Activated naive CD4-positive, alpha-beta T cell treated with anti-CD3 and anti-CD28 coated beads, Interleukin-2, amount 50 U/mL, for 24 hours (primary cell): ENCODE measurements at regions not wholly inside any gene's neighbourhood (a gene's known extent, or its start where the extent isn't known, plus 50 kb on each side); places are given as distances from the start of the nearest gene placed in this dataset.

Source experiments
- H3K27ac Mint-ChIP-seq: one replicate; pipeline ENCODE4 v1.8.0; 2021; ENCODE audit warnings: mild to moderate bottlenecking, mixed read lengths
- H3K27me3 Mint-ChIP-seq: one replicate; pipeline ENCODE4 v1.8.0; 2021; ENCODE audit warnings: mixed read lengths
- H3K36me3 Mint-ChIP-seq: one replicate; pipeline ENCODE4 v1.8.0; 2021; ENCODE audit warnings: mixed read lengths
- H3K4me1 Mint-ChIP-seq: one replicate; pipeline ENCODE4 v1.8.0; 2021; ENCODE audit warnings: mixed read lengths
- H3K4me3 Mint-ChIP-seq: one replicate; pipeline ENCODE4 v1.8.0; 2021; ENCODE audit warnings: mild to moderate bottlenecking, mixed read lengths
- H3K9me3 Mint-ChIP-seq: one replicate; pipeline ENCODE4 v1.8.0; 2021; ENCODE audit warnings: mixed read lengths

DNA sequence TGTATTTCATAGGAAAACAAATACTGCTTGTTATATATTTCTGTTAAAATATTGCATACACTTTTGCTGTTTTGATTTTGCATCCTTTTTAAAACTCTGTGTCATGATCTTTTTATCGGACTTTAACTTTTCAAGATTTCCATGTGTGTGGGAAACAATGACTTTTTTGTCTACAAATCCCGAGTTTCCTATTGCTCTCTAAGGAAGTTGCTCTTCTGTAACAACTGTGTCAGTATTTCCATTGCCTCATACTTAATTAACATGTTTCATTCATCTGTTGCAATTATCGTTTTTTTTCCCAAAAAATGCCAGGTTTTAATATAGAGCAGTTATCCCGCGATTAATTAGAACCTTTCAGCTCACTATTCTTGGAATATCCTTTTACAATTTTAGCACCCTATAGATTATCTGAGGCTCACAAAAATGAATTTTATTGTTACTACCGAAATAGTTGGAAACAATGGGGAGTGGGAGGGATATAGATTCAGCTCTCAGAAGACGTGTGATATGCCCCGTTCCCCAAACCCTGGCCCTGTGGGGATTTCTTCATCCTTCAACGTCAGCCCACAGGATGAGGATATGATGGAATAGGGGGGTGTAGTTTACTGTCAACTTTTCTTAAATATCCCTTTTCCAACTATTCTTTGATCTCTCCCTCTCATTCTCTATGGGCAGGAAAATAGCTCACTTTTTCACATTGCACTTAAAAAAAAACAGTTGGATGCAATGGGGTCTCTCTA, 297.6 kb upstream of the IGFBP3 start:
- peaks cover 2% of the 10 kb centered on the region for H3K27me3 Mint-ChIP-seq
- no peaks in the 10 kb centered on the region for H3K4me1 Mint-ChIP-seq
- H3K4me3 Mint-ChIP-seq, result no peak overlapping the region
- H3K9me3 Mint-ChIP-seq, result no peaks in the 10 kb centered on the region
- H3K36me3 Mint-ChIP-seq, result no peaks in the 10 kb centered on the region
- no peak overlapping the region for H3K27ac Mint-ChIP-seq

DNA sequence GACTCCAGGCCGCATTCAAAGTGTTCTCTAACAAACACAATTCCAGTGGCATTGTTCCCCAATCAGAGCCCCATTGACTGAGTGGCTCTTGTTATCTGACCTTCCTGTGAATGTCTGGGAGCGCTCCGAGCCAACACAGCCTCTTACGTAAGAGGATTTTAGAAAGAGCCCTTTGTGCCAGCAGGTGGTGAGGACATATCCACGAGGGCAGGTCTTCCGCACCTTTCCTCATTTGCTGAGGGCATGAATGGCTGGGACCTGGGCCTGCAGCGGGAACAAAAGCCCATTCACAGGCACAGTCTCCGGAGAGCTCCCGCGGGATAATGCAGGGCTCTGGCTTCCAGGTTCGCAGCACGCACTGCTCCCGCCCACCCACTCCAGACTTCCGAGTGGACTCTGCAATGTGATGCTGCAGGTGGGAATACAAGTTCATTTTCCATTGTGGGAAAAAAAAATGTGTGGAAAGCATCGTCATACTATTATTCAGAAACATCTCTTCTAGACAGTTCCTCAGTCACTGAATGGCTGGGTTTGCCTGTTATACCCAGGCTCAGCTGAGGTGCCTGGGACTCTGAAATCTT, 295.0 kb upstream of the IGFBP3 start:
- H3K27ac Mint-ChIP-seq, result no peak overlapping the region
- H3K4me3 Mint-ChIP-seq, result no peak overlapping the region
- peaks cover 2% of the 10 kb centered on the region for H3K27me3 Mint-ChIP-seq
- H3K36me3 Mint-ChIP-seq, result no peaks in the 10 kb centered on the region
- no peaks in the 10 kb centered on the region for H3K4me1 Mint-ChIP-seq
- H3K9me3 Mint-ChIP-seq, result no peaks in the 10 kb centered on the region

DNA sequence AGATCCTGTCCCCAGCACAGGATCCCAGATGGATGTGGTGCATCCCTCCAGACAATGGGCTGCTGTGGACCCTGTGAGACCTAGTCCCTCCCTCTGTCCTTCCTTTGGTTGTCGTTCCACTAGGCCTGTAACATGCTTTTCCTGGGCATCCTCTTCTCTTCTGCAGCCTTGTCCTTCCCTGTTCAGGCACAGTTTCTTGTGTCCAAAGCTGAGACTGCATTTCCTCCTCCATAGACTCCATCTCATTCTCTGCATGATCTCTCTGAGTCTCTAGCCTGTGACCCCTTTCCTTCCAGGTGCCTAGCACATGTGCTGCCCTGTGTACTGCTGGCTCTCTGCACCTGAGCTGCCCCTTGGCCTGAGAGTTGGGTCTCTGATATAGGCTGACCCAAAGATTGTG, 293.5 kb upstream of the IGFBP3 start:
- no peaks in the 10 kb centered on the region for H3K36me3 Mint-ChIP-seq
- H3K4me3 Mint-ChIP-seq, result no peak overlapping the region
- no peaks in the 10 kb centered on the region for H3K27me3 Mint-ChIP-seq
- H3K27ac Mint-ChIP-seq, result no peak overlapping the region
- no peaks in the 10 kb centered on the region for H3K4me1 Mint-ChIP-seq
- no peaks in the 10 kb centered on the region for H3K9me3 Mint-ChIP-seq

DNA sequence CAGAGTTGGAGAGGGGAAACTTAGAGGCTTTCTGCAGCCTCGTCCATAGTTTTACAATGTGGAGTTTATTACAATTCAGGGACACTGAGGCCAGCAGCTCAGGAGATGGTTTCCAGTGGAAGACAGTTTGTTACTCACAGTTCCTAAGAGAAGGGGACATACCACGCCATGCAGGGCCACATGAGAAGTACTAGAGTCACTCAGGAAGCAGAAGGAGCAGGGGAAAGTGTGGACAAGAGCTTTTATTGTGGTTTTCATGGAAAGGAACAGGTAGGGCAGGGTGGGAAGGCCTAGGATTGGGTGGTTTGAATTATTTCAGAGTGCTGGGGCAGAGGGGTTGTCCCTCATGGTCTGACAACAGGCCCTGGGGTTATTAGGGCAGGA, 292.1 kb upstream of the IGFBP3 start:
- Mint-ChIP-seq H3K27ac (no peak overlapping the region), H3K9me3 (no peaks in the 10 kb centered on the region), H3K27me3 (no peaks in the 10 kb centered on the region), H3K36me3 (no peaks in the 10 kb centered on the region), H3K4me3 (no peak overlapping the region), H3K4me1 (no peaks in the 10 kb centered on the region)

DNA sequence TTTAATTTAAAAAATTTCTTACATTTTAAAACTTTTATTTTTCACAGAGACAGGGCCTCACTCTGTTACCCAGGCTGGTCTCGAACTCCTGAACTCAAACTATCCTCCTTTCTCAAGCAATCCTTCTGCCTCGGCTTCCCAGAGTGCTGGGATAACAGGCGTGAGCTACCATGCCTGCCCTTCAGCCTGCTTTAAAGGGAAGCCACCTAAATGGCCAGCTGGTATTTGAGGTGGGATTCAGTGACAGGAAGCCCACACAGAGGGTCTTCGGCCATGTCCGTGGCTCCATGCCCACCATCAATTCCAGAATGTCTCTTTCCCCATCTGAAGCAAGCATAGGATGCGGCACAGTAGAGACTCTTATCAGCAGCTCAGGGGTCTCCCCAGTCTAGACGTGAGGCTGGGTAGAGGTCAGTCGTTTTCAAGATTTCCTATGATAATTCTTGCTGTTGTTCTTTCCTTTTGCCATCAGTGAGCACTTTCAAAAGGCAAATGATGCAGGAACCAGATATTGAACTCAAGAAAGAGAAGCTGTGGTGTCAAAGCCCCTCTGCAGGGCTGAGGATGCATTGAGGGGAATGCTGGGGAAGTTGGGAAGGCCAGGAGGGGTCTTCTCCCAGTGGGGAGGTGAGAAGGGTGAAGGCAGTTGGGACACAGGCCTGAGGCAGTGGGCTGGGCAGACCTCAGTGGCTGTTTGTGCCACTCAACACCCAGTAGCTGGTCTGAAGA, 291.5 kb upstream of the IGFBP3 start:
- Mint-ChIP-seq H3K4me1 (no peaks in the 10 kb centered on the region), H3K4me3 (no peak overlapping the region), H3K36me3 (no peaks in the 10 kb centered on the region), H3K9me3 (no peaks in the 10 kb centered on the region), H3K27me3 (no peaks in the 10 kb centered on the region), H3K27ac (no peak overlapping the region)

DNA sequence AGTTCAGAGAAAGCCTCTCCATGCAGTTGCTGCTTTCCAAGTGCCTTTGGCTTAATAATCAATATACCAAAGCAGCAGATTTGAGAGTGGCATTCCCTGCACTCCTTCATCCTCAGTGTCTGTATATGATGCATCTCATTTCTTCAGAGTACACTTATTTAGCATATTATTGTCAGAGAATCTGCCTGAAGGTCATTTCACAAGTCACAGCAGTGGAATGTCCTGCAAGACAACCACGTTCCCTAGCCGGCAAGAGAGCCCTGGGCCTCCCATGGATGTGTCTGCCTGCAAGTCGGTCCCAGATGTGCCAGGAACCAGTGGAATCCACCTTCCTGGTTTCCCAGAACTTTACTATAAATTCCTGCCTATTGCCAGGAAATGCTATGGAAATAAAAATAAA, 289.4 kb upstream of the IGFBP3 start:
- H3K27me3 Mint-ChIP-seq, result no peaks in the 10 kb centered on the region

DNA sequence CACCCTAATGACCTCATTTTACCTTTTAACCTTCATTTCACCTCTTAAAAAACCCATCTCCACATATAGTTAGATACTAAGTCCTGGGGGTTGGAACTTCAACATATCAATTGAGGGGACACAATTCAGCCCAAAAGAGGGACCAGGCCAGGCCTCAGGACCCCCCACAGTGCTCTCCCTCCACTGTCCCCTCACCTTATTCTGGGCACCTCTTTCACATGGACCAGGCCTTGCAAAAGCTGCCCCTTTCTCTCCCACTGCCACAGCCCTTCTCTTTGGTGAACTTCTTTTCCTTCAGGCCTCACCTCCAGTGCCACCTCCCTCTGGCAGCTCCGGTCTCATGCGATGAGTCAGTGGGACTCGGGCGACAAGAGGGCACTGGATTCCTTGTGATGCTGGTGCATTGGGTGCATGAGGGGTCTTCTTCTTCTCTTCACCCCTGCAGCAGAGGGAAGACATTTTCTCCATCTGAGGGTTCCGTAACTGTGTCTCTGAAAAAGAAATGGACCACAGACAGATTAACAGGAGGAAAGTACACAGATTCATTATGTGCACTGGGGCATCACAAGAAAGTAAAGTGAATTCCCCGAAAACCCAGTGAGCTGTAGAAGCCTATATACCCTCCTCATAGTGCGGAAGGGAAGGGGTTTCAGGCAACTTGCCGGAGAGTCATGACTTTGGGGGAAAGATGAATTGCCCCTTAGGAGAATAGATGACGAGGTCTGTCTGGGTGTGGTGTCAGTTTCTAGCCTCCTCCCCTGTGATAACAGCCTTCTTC, 288.7 kb upstream of the IGFBP3 start:
- Mint-ChIP-seq H3K4me3 (no peak overlapping the region), H3K36me3 (no peaks in the 10 kb centered on the region), H3K27ac (no peak overlapping the region), H3K27me3 (no peaks in the 10 kb centered on the region), H3K4me1 (no peaks in the 10 kb centered on the region), H3K9me3 (no peaks in the 10 kb centered on the region)

More for the DNA sequence above, 289.4 kb upstream of the IGFBP3 start:
- Mint-ChIP-seq H3K36me3 (no peaks in the 10 kb centered on the region), H3K4me1 (no peaks in the 10 kb centered on the region), H3K27ac (no peak overlapping the region), H3K9me3 (no peaks in the 10 kb centered on the region), H3K4me3 (no peak overlapping the region)

DNA sequence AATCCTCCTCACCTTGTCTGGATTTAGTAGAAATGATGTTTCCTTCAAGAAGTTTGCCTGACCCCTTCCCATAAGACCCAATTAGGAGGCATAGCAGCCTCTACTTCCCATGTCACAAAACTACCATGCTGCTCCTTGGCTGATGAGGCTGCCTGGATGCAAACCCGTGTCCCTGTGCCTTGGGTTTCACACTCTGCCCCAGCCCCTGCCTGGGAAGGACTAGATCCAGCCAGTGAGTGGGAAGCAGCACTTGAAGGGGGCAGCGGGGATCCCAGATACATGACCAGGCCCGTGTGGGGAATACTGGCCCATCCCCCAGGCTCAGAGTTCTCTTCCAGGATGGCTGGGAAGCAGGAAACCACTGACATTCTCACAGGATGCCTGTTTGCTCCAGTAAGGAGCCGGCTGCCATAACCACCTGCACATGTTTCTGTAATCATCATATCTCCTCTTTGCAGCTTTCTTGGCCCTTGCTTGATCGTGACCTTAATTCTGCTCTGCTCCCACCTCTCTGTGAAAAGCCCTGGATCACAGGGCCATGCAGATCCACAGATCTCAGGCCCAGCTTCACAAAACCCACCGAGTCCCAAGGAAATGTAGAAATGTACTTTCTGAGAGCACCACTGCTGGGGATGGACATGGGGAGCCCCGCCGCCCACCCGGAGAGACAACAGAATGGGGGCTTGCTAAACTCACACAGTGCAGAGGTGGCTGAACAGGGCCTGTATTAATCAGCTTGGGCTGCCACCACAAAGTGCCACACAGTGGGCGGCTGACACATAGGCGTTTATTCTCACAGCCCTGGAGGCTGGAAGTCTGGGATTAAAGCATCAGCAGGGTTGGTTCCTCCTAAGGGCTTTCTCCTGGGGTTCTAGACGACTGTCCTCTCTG, 287.8 kb upstream of the IGFBP3 start:
- no peaks in the 10 kb centered on the region for H3K9me3 Mint-ChIP-seq
- H3K4me1 Mint-ChIP-seq, result no peaks in the 10 kb centered on the region
- no peak overlapping the region for H3K4me3 Mint-ChIP-seq
- no peaks in the 10 kb centered on the region for H3K36me3 Mint-ChIP-seq
- H3K27ac Mint-ChIP-seq, result no peak overlapping the region
- peaks cover 1% of the 10 kb centered on the region for H3K27me3 Mint-ChIP-seq

DNA sequence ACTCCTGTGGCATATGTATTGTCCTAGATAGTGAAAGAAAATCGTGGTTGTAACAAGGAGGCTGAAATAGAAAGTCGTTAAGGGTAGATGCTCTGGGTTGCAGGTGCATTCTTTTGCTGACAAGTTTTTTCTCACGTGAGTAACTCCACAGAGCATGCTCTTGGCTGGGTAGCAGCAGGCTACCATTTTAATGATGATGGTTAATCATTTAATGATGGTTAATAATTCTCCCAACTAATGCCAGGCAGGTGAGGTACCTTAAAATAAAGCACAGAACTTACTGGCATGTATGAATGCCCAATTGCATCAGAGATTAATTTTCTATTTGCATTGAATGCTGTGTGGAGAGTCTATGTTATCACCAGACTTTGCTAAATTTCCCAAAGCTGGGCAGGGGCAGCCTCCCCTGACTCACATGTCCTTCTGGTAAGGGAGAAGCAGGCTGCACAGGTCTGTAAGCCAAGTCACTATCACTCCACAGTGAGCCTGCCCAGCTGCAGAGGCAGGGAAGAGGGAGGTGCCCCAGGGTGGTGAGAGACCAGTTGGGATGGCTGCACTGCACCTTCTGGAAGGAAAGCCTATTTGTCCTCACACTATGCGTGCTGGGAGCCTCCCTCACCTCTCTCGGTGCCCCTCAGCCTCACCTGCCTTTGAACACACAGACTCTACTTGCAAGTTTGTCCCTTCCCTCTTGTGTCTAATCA, 287.0 kb upstream of the IGFBP3 start:
- Mint-ChIP-seq H3K4me3 (no peak overlapping the region), H3K9me3 (no peaks in the 10 kb centered on the region), H3K36me3 (no peaks in the 10 kb centered on the region), H3K27ac (no peak overlapping the region), H3K4me1 (no peaks in the 10 kb centered on the region), H3K27me3 (peaks cover 1% of the 10 kb centered on the region)

DNA sequence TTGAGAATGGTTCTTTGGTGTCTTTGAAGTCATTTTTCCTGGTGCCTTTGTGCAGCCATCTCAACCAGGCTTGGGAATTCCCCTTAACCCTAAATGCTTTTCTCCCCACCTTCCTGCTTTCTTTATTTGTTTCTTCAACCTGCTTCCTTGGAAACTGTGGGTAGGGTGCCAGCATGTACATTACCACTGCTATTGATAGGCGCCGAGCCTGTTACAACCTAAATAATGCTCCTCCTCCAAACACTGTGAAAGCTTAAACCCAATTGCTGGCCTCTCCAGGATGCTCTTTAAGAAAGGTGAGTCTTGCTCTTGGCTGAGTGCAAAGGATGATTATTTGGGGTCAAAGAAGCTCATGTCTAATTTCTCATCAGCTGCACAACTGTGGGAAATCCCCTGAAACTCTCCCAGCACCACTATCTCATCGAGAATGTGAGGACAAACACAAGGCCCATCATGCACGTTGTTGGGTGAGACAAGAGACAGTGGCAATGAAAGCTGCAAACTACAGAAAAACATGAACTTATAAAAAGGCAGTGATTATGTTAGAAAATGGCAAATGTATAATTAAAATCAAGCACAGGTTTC, 285.5 kb upstream of the IGFBP3 start:
- H3K4me1 Mint-ChIP-seq, result no peaks in the 10 kb centered on the region
- no peak overlapping the region for H3K4me3 Mint-ChIP-seq
- no peaks in the 10 kb centered on the region for H3K9me3 Mint-ChIP-seq
- peaks cover 1% of the 10 kb centered on the region for H3K27me3 Mint-ChIP-seq
- no peak overlapping the region for H3K27ac Mint-ChIP-seq
- H3K36me3 Mint-ChIP-seq, result no peaks in the 10 kb centered on the region

DNA sequence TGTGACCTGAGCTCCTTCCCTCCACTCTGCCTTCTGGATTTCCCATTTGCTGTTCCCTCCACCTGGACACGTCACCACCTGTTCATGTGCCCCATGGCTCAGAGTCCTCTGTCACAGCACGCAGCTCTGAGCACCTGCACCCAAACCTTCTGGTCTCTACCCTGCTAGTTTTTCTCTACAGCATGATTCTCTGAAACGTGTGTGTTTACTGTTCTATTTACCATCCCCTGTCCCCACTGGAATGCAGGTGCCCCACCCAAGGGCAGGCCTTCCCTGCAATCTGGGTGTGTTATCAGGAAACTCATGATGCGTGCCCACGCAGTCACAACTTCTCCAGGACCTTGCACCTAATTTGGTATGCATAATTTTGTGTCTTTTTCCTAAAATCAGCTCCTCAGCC, 284.4 kb upstream of the IGFBP3 start:
- Mint-ChIP-seq H3K27ac (no peak overlapping the region), H3K36me3 (no peaks in the 10 kb centered on the region), H3K4me1 (no peaks in the 10 kb centered on the region), H3K27me3 (peaks cover 1% of the 10 kb centered on the region), H3K4me3 (no peak overlapping the region), H3K9me3 (no peaks in the 10 kb centered on the region)

DNA sequence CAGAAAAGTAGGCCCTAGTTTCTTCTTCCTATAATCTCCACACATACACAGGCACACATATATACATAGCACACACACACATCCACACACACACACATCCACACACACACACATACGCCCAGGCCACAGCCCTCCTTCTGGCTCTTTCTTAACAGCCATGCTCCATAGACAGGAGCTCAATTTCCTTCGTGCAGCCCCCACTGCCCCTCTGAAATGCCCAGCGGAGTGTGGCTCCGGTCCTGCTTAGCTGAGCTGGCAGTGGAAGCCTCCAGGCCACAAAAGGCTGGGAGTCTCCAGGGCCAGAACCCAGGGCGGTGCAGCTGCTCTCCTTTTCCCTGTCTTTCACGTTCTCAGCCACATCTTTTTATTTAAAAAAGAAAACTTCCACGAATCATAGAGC, 282.9 kb upstream of the IGFBP3 start:
- H3K4me1 Mint-ChIP-seq, result no peaks in the 10 kb centered on the region
- H3K4me3 Mint-ChIP-seq, result no peak overlapping the region
- no peaks in the 10 kb centered on the region for H3K9me3 Mint-ChIP-seq
- no peak overlapping the region for H3K27ac Mint-ChIP-seq
- peaks cover 1% of the 10 kb centered on the region for H3K27me3 Mint-ChIP-seq
- no peaks in the 10 kb centered on the region for H3K36me3 Mint-ChIP-seq

DNA sequence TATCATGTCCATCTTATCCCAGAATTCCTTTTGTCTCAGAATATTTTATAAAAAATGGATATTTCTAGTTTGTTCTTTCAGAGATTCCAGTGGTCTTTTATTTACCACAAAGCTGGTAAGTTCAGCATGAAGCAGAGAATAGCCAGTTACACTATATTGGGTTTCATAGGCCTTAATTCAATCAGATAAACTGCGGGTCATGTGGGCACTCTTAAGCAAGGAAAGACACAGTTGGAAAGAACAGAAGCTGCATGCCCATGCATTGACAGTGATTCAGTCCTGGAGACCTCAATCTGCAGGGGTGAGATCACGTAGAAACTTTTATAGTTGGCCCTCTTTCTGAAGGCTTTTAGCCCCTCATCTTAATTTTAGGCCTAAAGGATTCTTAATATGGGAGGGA, 281.3 kb upstream of the IGFBP3 start:
- no peak overlapping the region for H3K4me3 Mint-ChIP-seq
- no peak overlapping the region for H3K27ac Mint-ChIP-seq
- peaks cover 1% of the 10 kb centered on the region for H3K27me3 Mint-ChIP-seq
- H3K9me3 Mint-ChIP-seq, result no peaks in the 10 kb centered on the region
- no peaks in the 10 kb centered on the region for H3K36me3 Mint-ChIP-seq
- no peaks in the 10 kb centered on the region for H3K4me1 Mint-ChIP-seq

DNA sequence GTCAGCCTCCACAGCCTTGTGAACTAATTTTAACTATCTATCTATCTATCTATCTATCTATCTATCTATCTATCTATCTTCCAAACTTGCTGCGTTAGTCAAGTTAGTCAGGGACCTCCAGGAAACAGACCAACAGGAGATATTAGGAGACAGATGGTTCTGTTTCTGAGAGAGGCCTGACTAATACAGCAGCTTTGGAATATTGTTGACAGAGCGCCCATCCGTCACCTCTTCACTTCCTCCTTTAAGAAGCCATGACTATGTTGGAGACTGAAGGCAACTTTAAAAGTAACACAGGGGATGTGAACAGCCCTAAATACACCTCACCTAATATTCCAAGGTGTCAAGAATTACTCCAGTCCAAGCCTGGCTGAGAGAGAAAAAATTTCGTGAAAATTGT, 280.9 kb upstream of the IGFBP3 start:
- Mint-ChIP-seq H3K9me3 (no peaks in the 10 kb centered on the region), H3K27ac (no peak overlapping the region), H3K4me1 (no peaks in the 10 kb centered on the region), H3K36me3 (no peaks in the 10 kb centered on the region), H3K4me3 (no peak overlapping the region), H3K27me3 (peaks cover 1% of the 10 kb centered on the region)
